Spleen (tissue), 7 donors: ENCODE measurements at regions not wholly inside any gene's neighbourhood (a gene's known extent, or its start where the extent isn't known, plus 50 kb on each side); places are given as distances from the start of the nearest gene placed in this dataset.

Experiments used
- POLR2A ChIP-seq, 3 donors: fragments of 450-650 bp; IDR thresholded peaks; one replicate each; pipeline ENCODE4 v1.5.1; 2017; ENCODE audit warnings: antibody characterized with exemption in 3 of 3, mild to moderate bottlenecking in 1 of 3
- TF ChIP-seq, protein P1 (sequence below), 11 experiments: fragments of 200-600 bp in 7 of 11; fragments of 450-650 bp in 4 of 11; sonication (generic) in 4 of 11; IDR thresholded peaks in 8 of 11; conservative IDR thresholded peaks in 3 of 11; 1 replicate in 7 of 11; 2 replicates in 4 of 11; pipeline versions ENCODE4 v1.4.0 to v1.8.0; 2016 to 2021; ENCODE audit warnings: antibody characterized with exemption in 11 of 11, inconsistent platforms in 4 of 11, mild to moderate bottlenecking in 1 of 11
- donor health status: DM: no; HTN: no; CAD: no; lungs with moderate emphysema.
- donor health status: DM: no; HTN: no; CAD: no.
- donor health status: DM: no; HTN: no; CAD: no.

DNA sequence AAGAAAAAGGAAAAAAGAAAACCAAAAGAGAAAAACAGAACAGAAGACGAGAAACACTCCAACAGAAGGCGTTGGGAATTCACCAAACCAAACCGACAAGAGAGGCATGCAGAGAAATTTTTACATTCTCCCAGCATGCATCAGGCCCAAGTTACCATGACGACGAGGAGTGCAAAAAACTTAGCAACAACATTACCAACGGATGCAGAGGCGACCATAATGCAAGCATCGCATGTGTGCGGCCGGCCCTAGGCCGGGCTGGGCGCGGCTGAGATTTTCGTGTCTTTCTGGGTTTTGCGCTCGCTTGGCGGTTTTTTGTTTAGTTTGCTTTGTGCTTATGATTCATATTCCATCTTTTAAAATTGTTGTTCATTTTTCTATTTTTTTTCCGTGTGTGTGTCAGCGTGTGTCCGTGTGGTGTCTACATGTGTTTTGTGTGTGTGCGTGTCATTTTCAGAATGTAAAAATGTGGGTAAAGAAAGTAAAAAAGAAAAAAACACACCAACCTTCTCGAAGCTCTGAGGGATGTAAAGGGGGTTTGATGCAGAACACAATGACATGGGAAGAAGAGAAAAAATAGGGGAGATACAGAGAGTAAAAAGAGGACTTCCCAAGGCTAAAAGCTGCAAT lies 84.9 kb downstream of the PTPRS start:
- TF ChIP-seq POLR2A (IDR thresholded peaks at IDR 0.05), result no peak
- TF ChIP-seq, protein P1, sequence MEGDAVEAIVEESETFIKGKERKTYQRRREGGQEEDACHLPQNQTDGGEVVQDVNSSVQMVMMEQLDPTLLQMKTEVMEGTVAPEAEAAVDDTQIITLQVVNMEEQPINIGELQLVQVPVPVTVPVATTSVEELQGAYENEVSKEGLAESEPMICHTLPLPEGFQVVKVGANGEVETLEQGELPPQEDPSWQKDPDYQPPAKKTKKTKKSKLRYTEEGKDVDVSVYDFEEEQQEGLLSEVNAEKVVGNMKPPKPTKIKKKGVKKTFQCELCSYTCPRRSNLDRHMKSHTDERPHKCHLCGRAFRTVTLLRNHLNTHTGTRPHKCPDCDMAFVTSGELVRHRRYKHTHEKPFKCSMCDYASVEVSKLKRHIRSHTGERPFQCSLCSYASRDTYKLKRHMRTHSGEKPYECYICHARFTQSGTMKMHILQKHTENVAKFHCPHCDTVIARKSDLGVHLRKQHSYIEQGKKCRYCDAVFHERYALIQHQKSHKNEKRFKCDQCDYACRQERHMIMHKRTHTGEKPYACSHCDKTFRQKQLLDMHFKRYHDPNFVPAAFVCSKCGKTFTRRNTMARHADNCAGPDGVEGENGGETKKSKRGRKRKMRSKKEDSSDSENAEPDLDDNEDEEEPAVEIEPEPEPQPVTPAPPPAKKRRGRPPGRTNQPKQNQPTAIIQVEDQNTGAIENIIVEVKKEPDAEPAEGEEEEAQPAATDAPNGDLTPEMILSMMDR (IDR thresholded peaks at IDR 0.05 in 8 of 11, conservative IDR thresholded peaks at IDR 0.05 in 3 of 11), result no peak
